Gastroesophageal sphincter (tissue), 4 donors: ENCODE measurements at regions not wholly inside any gene's neighbourhood (a gene's known extent, or its start where the extent isn't known, plus 50 kb on each side); places are given as distances from the start of the nearest gene placed in this dataset.

Experiments used
- ATAC-seq: fragments of 150-250 bp; one replicate; pipeline ENCODE4 v1.9.1; 2016; ENCODE audit warnings: mild to moderate bottlenecking, moderate library complexity
- H3K27ac ChIP-seq, 4 donors: fragments of 200-600 bp; sonication (generic) in 3 of 4; 1 replicate in 3 of 4; 2 replicates in 1 of 4; pipeline ENCODE4 v1.5.1; 2016 to 2019
- H3K27me3 ChIP-seq: fragments of 200-600 bp; sonication (generic); one replicate; pipeline ENCODE4 v1.5.1; 2019
- H3K36me3 ChIP-seq, 2 donors: fragments of 200-600 bp; sonication (generic); one replicate each; pipeline ENCODE4 v1.5.1; 2019; ENCODE audit warnings: control low read depth in 1 of 2
- H3K4me1 ChIP-seq, 3 donors: fragments of 200-600 bp; sonication (generic); 1 replicate in 2 of 3; 2 replicates in 1 of 3; pipeline ENCODE4 v1.5.1; 2016 to 2019; ENCODE audit warnings: control low read depth in 2 of 3
- H3K4me3 ChIP-seq, 2 donors: fragments of 200-600 bp; sonication (generic); one replicate each; pipeline ENCODE4 v1.5.1; 2019; ENCODE audit warnings: mild to moderate bottlenecking in 1 of 2, moderate library complexity in 1 of 2
- H3K9me3 ChIP-seq, 3 donors: fragments of 200-600 bp; sonication (generic); one replicate each; pipeline ENCODE4 v1.5.1; 2017 to 2019; ENCODE audit warnings: control low read depth in 2 of 3
- EP300 ChIP-seq: sonication (generic); formaldehyde crosslinking; IDR thresholded peaks from one replicate; pipeline ENCODE4 v1.6.1; 2017; ENCODE audit warnings: antibody characterized with exemption, mild to moderate bottlenecking
- POLR2A ChIP-seq, 2 donors: fragments of 450-650 bp; IDR thresholded peaks; one replicate each; pipeline ENCODE4 v1.6.1; 2017; ENCODE audit warnings: antibody characterized with exemption in 2 of 2, mild to moderate bottlenecking in 2 of 2, moderate library complexity in 1 of 2
- POLR2AphosphoS5 ChIP-seq: sonication (generic); formaldehyde crosslinking; IDR thresholded peaks from one replicate; pipeline ENCODE4 v1.6.1; 2017; ENCODE audit warnings: antibody characterized with exemption
- WGBS, 2 donors: methylation state at CpG; one replicate each; pipeline ENCODE4 v1.1.5; 2018; ENCODE audit warnings: low coverage in 1 of 2; 5-methylcytosine and 5-hydroxymethylcytosine counted together
- TF ChIP-seq, protein P1 (sequence below), 4 experiments: fragments of 200-600 bp in 2 of 4; fragments of 450-650 bp in 2 of 4; sonication (generic) in 1 of 4; IDR thresholded peaks; one replicate each; pipeline ENCODE4 v1.5.1; 2017 to 2019; ENCODE audit warnings: antibody characterized with exemption in 4 of 4, mild to moderate bottlenecking in 2 of 4, moderate library complexity in 2 of 4

DNA sequence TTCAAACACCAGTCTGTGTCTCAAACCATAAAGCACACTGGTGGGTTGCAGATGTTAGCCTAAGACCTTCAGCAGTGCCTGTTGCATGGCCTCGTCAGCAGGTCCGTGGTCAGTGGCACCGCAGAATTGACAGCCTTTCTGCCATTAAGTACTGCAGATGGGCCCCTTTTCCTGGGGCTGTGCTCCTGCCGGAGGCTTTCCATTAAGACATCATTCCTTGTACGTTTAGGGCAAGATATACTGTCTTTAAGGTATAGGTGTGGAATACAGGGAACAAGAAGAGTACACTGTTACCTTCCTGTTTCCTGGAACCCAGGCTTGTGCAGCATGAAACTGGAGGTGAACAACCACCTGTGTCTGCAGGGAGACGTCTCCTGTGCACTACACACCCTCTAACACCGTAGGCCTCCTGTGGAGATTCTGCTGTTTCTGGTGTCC lies 67.9 kb upstream of the WDR1 start:
- H3K27ac ChIP-seq: no peak overlapping the region
- no peaks in the 10 kb centered on the region for H3K4me1 ChIP-seq

DNA sequence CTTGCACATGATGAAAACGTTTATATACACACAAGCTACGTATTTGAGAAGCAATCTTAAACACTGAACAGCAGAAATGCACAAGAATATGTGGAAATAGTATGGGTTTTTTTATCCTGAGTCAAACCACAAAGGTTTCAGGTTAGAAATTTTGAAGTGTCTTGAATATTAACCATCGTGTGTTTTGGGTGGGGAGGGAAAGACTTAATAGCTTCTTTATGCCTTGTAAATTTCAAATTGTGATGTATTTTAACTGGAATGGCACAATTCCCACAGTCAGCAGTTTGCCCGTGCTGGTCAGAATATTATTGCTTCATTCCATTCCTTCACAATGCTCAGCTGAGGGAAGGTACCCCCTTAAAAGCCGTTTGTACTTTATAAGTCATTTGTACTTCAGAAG lies 67.4 kb upstream of the WDR1 start:
- Histone ChIP-seq H3K9me3 (no peaks in the 10 kb centered on the region), H3K4me3 (no peak overlapping the region), H3K27ac (no peak overlapping the region), H3K4me1 (no peaks in the 10 kb centered on the region), H3K27me3 (no peaks in the 10 kb centered on the region), H3K36me3 (no peaks in the 10 kb centered on the region)
- 42 to 52% methylated on average over 5 of the region's 5 CpGs for WGBS, 2 donors
- ATAC-seq: no peak
- TF ChIP-seq POLR2AphosphoS5: no peak
- TF ChIP-seq, protein P1, sequence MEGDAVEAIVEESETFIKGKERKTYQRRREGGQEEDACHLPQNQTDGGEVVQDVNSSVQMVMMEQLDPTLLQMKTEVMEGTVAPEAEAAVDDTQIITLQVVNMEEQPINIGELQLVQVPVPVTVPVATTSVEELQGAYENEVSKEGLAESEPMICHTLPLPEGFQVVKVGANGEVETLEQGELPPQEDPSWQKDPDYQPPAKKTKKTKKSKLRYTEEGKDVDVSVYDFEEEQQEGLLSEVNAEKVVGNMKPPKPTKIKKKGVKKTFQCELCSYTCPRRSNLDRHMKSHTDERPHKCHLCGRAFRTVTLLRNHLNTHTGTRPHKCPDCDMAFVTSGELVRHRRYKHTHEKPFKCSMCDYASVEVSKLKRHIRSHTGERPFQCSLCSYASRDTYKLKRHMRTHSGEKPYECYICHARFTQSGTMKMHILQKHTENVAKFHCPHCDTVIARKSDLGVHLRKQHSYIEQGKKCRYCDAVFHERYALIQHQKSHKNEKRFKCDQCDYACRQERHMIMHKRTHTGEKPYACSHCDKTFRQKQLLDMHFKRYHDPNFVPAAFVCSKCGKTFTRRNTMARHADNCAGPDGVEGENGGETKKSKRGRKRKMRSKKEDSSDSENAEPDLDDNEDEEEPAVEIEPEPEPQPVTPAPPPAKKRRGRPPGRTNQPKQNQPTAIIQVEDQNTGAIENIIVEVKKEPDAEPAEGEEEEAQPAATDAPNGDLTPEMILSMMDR (IDR thresholded peaks at IDR 0.05): no peak
- TF ChIP-seq EP300: no peak
- TF ChIP-seq POLR2A (IDR thresholded peaks at IDR 0.05): no peak

More for the DNA sequence above, 67.9 kb upstream of the WDR1 start:
- H3K27me3 ChIP-seq: no peaks in the 10 kb centered on the region
- no peaks in the 10 kb centered on the region for H3K9me3 ChIP-seq
- TF ChIP-seq POLR2A (IDR thresholded peaks at IDR 0.05) (no peak), POLR2AphosphoS5 (no peak), EP300 (no peak)
- TF ChIP-seq, protein P1 (IDR thresholded peaks at IDR 0.05): no peak
- no peaks in the 10 kb centered on the region for H3K36me3 ChIP-seq
- H3K4me3 ChIP-seq: no peak overlapping the region
- ATAC-seq: no peak
- WGBS, 2 donors: 69 to 90% methylated on average over 2 to 3 of the region's 7 CpGs

DNA sequence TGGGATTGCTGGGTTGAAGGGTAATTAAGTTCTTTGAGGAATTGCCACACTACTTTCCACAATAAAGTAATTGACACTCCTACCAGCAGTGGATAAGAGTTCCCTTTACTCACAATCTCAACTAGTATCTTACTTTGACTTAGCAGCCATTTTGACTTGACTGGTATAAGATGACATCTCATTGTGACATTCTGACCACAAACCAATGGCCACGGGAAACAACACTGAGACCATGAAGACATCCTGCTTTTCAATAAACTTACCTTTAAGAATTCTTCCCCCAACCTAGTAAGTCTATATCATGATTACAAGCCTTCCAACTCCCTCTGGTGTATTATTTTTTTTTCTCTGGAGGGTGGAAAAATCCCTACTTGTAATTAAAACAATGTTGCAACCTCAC lies 66.9 kb upstream of the WDR1 start:
- Histone ChIP-seq H3K9me3 (no peaks in the 10 kb centered on the region), H3K4me1 (no peaks in the 10 kb centered on the region), H3K27ac (no peak overlapping the region), H3K4me3 (no peak overlapping the region), H3K36me3 (no peaks in the 10 kb centered on the region), H3K27me3 (no peaks in the 10 kb centered on the region)
- no peak for TF ChIP-seq POLR2A (IDR thresholded peaks at IDR 0.05)
- TF ChIP-seq POLR2AphosphoS5: no peak
- TF ChIP-seq, protein P1 (IDR thresholded peaks at IDR 0.05): no peak
- TF ChIP-seq EP300: no peak
- no peak for ATAC-seq
- WGBS, 2 donors: 70 to 83% methylated on average over 1 of the region's 1 CpG

DNA sequence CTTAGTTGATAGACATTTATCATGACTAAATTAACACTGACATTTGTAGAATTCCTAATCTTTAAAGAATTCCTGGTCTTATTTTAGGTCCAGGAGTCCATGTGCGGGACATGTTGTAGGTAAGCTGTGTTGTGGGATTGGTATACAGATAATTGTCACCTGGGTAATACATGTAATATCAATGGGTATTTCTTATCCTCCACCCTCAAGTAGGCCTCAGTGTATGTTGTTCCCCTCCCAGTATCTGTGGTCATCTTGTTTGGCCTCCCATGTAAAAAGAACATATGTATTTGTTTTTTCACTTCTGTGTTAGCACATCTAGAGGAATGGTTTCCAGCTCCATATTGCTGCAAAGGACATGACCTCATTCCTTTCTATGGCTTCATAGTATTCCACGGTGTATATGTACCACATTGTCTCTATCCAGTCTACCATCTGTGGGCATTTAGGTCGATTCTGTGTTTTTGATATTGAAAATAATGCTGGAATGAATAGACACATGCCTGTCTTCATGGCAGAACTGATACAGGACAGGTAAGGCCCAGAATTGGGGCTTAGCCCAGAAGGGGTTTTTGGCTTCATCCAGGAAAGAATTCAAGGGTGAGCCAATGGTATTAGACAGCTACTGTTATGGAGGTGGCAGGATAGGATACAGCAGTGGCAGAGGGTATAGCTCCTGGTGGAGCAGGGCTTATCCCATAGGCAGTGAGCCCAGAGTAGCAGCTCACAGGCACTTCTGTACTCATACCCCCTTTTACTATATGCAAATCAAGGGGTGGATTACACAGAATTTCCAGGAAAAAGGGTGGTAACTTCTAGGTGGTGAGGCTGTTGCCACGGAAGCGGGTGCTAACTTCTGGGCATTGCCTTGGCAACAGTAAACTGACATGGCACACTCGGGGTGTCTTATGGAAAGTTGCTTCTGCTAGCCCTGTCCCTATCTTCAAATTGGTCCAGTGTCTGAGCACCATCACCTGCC lies 66.1 kb upstream of the WDR1 start:
- TF ChIP-seq, protein P1 (IDR thresholded peaks at IDR 0.05): no peak
- TF ChIP-seq POLR2AphosphoS5 (no peak), POLR2A (IDR thresholded peaks at IDR 0.05) (no peak), EP300 (no peak)
- WGBS, 2 donors: 78 to 84% methylated on average over 5 to 6 of the region's 6 CpGs
- no peak for ATAC-seq
- H3K27ac ChIP-seq: no peak overlapping the region
- H3K36me3 ChIP-seq: no peaks in the 10 kb centered on the region
- H3K4me3 ChIP-seq: no peak overlapping the region
- H3K27me3 ChIP-seq: no peaks in the 10 kb centered on the region
- H3K4me1 ChIP-seq: no peaks in the 10 kb centered on the region
- H3K9me3 ChIP-seq: no peaks in the 10 kb centered on the region
